H1 (cell line): ENCODE measurements at regions not wholly inside any gene's neighbourhood (a gene's known extent, or its start where the extent isn't known, plus 50 kb on each side); places are given as distances from the start of the nearest gene placed in this dataset.

Source experiments
- CHD2 ChIP-seq: IDR thresholded peaks from 2 replicates; pipeline ENCODE4 v1.6.1; 2012; ENCODE audit warnings: low read length, improper control_type of control experiment
- CTCF ChIP-seq, 3 experiments: IDR thresholded peaks; 1 replicate in 2 of 3; 2 replicates in 1 of 3; pipeline versions ENCODE4 v1.5.1 to v1.6.1; 2011; ENCODE audit warnings: low read length in 3 of 3, mild to moderate bottlenecking in 3 of 3, inconsistent platforms in 2 of 3, low read depth in 1 of 3, moderate library complexity in 1 of 3; ENCODE audit not compliant: insufficient read depth in 1 of 3; ENCODE audit errors: control extremely low read depth in 1 of 3
- EZH2 ChIP-seq: fragments of 200-600 bp; sonication (generic); IDR thresholded peaks from 2 replicates; pipeline ENCODE4 v1.7.1; 2012; ENCODE audit warnings: low read depth, mild to moderate bottlenecking, moderate library complexity, low read length, inconsistent platforms; ENCODE audit not compliant: severe bottlenecking
- HDAC2 ChIP-seq, 2 experiments: fragments of 300-600 bp in 1 of 2; sonication (generic) in 1 of 2; IDR thresholded peaks; 2 replicates each; pipeline ENCODE4 v1.6.1; 2011 to 2012; ENCODE audit warnings: low read depth in 2 of 2, low read length in 2 of 2, mild to moderate bottlenecking in 2 of 2, moderate library complexity in 2 of 2, borderline replicate concordance in 1 of 2, inconsistent platforms in 1 of 2
- POLR2A ChIP-seq, 2 experiments: IDR thresholded peaks; 1 replicate in 1 of 2; 2 replicates in 1 of 2; pipeline ENCODE4 v1.6.1; 2011; ENCODE audit warnings: low read depth in 2 of 2, low read length in 2 of 2, mild to moderate bottlenecking in 2 of 2; ENCODE audit errors: control extremely low read depth in 1 of 2
- POLR2AphosphoS5 ChIP-seq: IDR thresholded peaks from 2 replicates; pipeline ENCODE4 v1.6.1; 2011; ENCODE audit warnings: low read depth, low read length
- RAD21 ChIP-seq, 2 experiments: IDR thresholded peaks in 1 of 2; conservative IDR thresholded peaks in 1 of 2; 2 replicates each; pipeline ENCODE4 v1.6.1; 2011; ENCODE audit warnings: low read depth in 2 of 2, low read length in 2 of 2, improper control_type of control experiment in 1 of 2, inconsistent platforms in 1 of 2, mild to moderate bottlenecking in 1 of 2, moderate library complexity in 1 of 2

DNA sequence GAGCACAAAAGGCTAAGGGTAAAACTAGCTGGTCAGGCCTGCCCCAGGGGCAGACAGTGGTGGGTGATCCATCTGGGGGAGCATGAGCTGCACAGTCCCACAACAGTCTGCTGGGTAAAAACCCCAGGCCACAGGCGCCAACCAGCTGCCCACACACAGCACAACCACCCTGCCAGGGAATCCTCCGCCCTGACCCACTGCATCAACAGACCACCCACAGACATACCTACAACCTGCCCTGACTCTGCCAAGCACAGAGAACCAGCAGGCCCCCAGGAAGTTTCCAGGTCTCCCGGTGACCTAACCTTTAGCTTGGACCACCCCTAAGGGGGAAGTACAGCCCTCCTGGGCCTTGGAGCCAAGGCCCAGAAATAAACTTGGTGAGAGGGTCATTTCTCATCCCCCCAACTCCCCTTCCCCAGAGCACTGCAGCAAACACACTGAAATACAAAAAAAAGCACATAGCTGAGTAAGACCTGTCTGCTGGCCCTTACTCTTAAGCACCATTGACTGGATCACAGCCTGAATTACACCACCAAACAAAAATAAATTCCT lies 118.3 kb upstream of the CAB39 start:
- TF ChIP-seq HDAC2 (IDR thresholded peaks at IDR 0.05; ENCODE audit: borderline replicate concordance in 1 of 2, low read depth in 2 of 2, low read length in 2 of 2) (no peak), CTCF (IDR thresholded peaks at IDR 0.05; ENCODE audit: control extremely low read depth in 1 of 3, insufficient read depth in 1 of 3, low read depth in 1 of 3, low read length in 3 of 3) (no peak), POLR2A (IDR thresholded peaks at IDR 0.05; ENCODE audit: control extremely low read depth in 1 of 2, low read depth in 2 of 2, low read length in 2 of 2) (no peak), POLR2AphosphoS5 (no peak), EZH2 (no peak), RAD21 (IDR thresholded peaks at IDR 0.05 in 1 of 2, conservative IDR thresholded peaks at IDR 0.05 in 1 of 2; ENCODE audit: low read depth in 2 of 2, low read length in 2 of 2) (no peak), CHD2 (no peak)
